ENCODE measurements at regions not wholly inside any gene's neighbourhood (a gene's known extent, or its start where the extent isn't known, plus 50 kb on each side); places are given as distances from the start of the nearest gene placed in this dataset.

DNA sequence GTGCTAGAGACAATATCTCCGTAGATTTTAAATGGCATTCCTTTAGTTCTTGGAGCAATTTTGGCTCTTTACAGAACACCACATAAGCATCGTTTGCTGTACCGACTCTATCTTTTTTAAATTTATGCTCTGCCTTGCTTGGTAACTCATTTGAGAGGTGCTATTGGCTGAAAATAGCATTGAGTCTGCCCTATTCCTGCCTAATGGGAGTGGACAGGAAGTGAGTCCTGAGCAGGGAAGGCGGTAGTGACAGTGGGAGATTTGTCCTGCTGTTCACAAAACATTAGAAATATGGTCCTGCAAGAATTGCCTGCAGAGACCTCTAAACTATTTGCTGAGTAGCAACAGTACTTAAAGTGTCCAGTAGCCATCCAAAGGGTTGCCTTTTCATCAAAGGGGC is 115.2 kb upstream of the IFNE start:
- no peaks in the 10 kb centered on the region for H3K79me1 ChIP-seq (ENCODE audit: insufficient read depth, low read depth, low read length, poor library complexity, severe bottlenecking)
- no peaks in the 10 kb centered on the region for H4K20me1 ChIP-seq (ENCODE audit: control insufficient read depth, insufficient read depth, insufficient read length)
- no peak overlapping the region for H2BK15ac ChIP-seq (ENCODE audit: low read depth, low read length)
- H3K79me2 ChIP-seq (ENCODE audit: insufficient read depth, low read length): no peaks in the 10 kb centered on the region
- Mint-ChIP-seq H3K4me3 (no peak overlapping the region), H3K4me1 (peaks cover 9 to 10% of the 10 kb centered on the region in 2 experiments), H3K36me3 (ENCODE audit: insufficient read depth in 1 of 3, low read depth in 3 of 3) (no peaks in the 10 kb centered on the region), H3K27me3 (ENCODE audit: low read depth) (no peaks in the 10 kb centered on the region), H3K27ac (no peak overlapping the region), H3K9me3 (no peaks in the 10 kb centered on the region)
- H2BK120ac ChIP-seq (ENCODE audit: low read depth, low read length, poor library complexity, severe bottlenecking): no peak overlapping the region
- H2BK20ac ChIP-seq (ENCODE audit: low read depth, low read length, poor library complexity, severe bottlenecking): no peak overlapping the region
- no peaks in the 10 kb centered on the region for H3K9me3 ChIP-seq (ENCODE audit: control insufficient read depth, low read depth, low read length)
- H3K4me1 ChIP-seq (ENCODE audit: insufficient read depth, low read length): no peaks in the 10 kb centered on the region
- no peak overlapping the region for H3K14ac ChIP-seq (ENCODE audit: insufficient read depth, low read length)
- no peak overlapping the region for H2BK12ac ChIP-seq (ENCODE audit: insufficient read length, low read depth, low read length)
- H3K56ac ChIP-seq (ENCODE audit: insufficient read length, low read depth, low read length): no peak overlapping the region
- no peak overlapping the region for H3K4ac ChIP-seq (ENCODE audit: low read depth, low read length)
- no peak overlapping the region for H4K5ac ChIP-seq (ENCODE audit: insufficient read length, low read depth, low read length)
- H3K4me2 ChIP-seq (ENCODE audit: insufficient read depth, insufficient read length, low read length): no peak overlapping the region
- no peak overlapping the region for H3K18ac ChIP-seq (ENCODE audit: insufficient read length, low read depth, low read length)
- TF ChIP-seq, protein P1, sequence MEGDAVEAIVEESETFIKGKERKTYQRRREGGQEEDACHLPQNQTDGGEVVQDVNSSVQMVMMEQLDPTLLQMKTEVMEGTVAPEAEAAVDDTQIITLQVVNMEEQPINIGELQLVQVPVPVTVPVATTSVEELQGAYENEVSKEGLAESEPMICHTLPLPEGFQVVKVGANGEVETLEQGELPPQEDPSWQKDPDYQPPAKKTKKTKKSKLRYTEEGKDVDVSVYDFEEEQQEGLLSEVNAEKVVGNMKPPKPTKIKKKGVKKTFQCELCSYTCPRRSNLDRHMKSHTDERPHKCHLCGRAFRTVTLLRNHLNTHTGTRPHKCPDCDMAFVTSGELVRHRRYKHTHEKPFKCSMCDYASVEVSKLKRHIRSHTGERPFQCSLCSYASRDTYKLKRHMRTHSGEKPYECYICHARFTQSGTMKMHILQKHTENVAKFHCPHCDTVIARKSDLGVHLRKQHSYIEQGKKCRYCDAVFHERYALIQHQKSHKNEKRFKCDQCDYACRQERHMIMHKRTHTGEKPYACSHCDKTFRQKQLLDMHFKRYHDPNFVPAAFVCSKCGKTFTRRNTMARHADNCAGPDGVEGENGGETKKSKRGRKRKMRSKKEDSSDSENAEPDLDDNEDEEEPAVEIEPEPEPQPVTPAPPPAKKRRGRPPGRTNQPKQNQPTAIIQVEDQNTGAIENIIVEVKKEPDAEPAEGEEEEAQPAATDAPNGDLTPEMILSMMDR (conservative IDR thresholded peaks at IDR 0.05): no peak
- no peak overlapping the region for H3T11ph ChIP-seq (ENCODE audit: low read length)
- H2AK5ac ChIP-seq (ENCODE audit: insufficient read length, low read length): no peak overlapping the region
- no peak overlapping the region for H4K91ac ChIP-seq (ENCODE audit: insufficient read length, low read depth, low read length)
- no peak overlapping the region for H4K8ac ChIP-seq (replicated peaks; ENCODE audit: insufficient read length, low read depth, low read length)
- no peaks in the 10 kb centered on the region for H3K23me2 ChIP-seq (ENCODE audit: insufficient read length, low read depth, low read length, poor library complexity, severe bottlenecking)
- no peak overlapping the region for H3K9ac ChIP-seq (ENCODE audit: extremely low read depth, insufficient read length, low read length)
- no peaks in the 10 kb centered on the region for H3K27me3 ChIP-seq (ENCODE audit: insufficient read depth, low read length)
- no CpG with 5 or more reads among the region's 4 CpGs for WGBS (ENCODE audit: extremely low coverage, insufficient read length, low lambda C conversion rate)
- H3K27ac ChIP-seq (ENCODE audit: insufficient read length, low read depth, low read length): no peak overlapping the region
- DNase-seq: no peak
- no peak overlapping the region for H3K23ac ChIP-seq (ENCODE audit: insufficient read length, low read depth, low read length)
- no peak overlapping the region for H2AFZ ChIP-seq (ENCODE audit: low read length)
- no peak overlapping the region for H2BK5ac ChIP-seq (ENCODE audit: insufficient read length, low read length)

Measured in H9 (cell line).